ENCODE measurements at regions not wholly inside any gene's neighbourhood (a gene's known extent, or its start where the extent isn't known, plus 50 kb on each side); places are given as distances from the start of the nearest gene placed in this dataset.

- TF ChIP-seq SUZ12 (IDR thresholded peaks at IDR 0.05; ENCODE audit: extremely low read depth, insufficient read depth, insufficient read length) (no peak), ZNF274 (IDR thresholded peaks at IDR 0.05; ENCODE audit: low read depth, low read length) (no peak), YY1 (IDR thresholded peaks at IDR 0.05; ENCODE audit: insufficient read depth, insufficient read length) (no peak)
Observed at GRCh38 chr6:111976139-111976538, 77.8 kb upstream of the CCN6 start.
